EL (cell line): ENCODE measurements at regions not wholly inside any gene's neighbourhood (a gene's known extent, or its start where the extent isn't known, plus 50 kb on each side); places are given as distances from the start of the nearest gene placed in this dataset.
"Not testable (repeated sequence)": the region's sequence is repeated elsewhere in the genome, so short reads cannot be mapped to it uniquely, and the experiment has no call there.

Experiments used
- DNase-seq: peaks from one replicate; pipeline ENCODE4 v3.0.0-alpha.2; 2016

DNA sequence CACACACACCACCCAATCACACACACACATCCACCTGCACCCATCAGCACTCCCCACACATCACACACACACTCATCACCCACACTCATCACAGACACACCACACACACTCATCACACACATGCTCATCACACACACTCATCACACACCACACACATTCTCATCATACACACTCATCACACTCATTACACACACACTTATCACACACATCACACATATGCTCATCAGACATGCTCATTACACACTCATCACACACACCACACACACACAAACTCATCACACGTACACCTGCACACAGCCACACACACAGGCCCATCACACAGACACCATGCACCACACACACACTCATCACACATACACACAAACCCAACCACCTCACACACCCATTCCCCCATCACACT is 107.5 kb upstream of the C14orf180 start:
- no peak for DNase-seq

DNA sequence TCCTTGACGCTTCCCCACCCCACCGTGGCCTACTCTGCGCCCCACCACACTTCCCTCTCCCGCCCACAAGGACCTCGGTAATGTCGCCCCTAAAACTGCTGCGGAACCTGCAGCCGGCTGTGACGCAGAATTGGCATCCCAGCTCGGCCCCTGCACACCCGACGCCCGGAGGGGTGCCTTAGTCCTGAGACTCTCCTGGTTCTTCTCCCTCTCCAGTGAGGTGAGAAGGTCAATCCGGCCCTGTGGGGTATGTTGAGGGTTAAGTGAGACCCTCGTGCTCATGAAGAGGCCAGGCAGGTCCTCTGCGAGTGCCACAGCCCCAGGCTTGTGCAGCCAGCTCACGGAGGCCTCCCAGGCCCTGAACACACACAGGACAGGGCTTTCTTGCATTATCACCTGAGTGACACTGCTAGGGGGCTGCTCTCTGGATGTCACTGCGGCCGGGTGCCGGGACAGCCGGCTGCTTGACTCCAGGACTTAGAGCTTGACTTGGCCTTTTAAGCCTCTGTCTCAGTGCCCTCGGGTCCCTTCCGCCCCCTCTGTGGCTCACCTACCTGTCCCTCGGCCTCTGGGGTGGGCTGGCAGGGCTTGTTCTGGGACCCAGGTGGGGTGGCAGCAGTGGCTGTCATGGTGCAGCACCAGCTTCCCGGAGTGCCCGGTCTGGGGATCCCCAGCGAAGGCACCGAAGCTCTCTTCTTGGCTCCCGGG is 106.9 kb upstream of the C14orf180 start:
- DNase-seq: no peak

GRCh38 chr14:104473244-104473565 is 106.4 kb upstream of the C14orf180 start:
- DNase-seq: no peak

- no peak for DNase-seq
These were observed 105.7 kb upstream of the C14orf180 start for GRCh38 chr14:104473649-104474494.

DNA sequence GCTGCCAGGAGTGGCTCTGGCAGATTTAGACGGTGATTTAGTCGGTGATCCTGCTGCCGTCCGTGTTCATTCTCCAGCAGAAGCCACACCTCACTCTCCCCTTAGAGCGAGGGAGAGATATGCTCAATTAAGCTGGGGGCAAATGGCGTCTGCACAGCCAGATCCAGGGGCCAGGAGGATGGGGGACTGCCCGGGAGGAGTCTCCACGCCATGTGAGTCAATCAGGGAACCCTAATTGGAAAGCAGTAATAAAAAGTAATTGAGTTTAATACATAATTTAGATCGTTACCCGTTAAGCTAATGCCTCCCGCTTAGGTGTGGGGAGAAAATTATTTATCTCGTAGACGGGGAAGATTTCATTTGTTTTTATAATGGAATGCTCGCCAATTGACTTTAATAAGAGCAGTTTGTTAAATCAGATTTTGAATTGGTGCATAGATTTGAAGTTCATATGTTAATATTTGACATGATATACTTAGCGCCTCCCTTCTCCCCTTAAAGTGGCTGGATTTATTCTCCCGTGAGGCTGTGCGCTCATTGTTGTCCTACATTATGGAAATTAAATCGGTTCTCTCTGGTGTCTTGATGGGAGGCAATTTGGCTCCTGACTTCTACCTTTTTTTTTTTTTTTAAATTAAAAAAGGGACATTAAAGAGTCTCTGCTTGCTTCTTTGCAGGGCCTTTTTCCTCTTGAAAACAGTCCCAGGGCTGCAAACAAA is 104.9 kb upstream of the C14orf180 start:
- DNase-seq: no peak

DNA sequence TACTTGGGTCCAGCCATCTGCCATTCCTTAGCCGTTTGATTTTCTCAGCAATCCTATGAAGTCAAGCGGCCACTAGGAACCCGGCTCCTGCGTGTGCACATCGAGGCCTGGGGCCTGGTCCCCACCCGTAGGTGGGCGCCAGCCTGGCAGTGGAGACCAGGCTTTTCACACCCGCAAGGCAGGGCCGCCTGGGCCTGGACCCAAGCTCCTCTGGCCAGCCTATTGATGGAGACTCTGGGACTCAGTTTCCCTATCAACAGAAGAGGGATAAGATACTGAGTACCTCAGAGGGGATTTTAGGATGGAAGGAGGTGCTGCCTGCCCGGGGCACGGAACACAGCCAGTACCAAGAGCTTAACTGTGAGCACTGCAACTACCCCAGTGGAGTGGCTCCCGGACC is 104.3 kb upstream of the C14orf180 start:
- no peak for DNase-seq

- no peak for DNase-seq
These were observed 103.8 kb upstream of the C14orf180 start for GRCh38 chr14:104475802-104476201.

DNA sequence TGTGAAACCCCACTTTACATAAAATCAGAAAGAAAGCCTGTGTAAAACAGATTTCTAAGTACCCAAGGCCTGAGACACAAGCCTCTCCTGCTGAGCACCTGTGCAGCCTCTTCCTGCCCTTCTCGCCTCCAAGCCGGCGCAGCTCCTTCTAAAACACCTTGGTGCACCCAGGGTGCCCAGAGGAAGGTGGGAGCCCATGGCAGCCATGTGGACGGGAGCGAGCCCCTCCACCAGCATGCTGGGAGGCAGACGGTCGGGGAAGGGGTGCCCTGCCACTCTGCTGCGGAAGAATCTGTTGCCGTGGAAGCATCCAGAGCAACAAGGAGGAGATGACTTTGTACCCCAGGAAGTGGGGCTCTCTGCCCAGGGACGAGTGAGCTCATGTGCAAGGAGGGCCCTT is 103.1 kb upstream of the C14orf180 start:
- DNase-seq: no peak

DNA sequence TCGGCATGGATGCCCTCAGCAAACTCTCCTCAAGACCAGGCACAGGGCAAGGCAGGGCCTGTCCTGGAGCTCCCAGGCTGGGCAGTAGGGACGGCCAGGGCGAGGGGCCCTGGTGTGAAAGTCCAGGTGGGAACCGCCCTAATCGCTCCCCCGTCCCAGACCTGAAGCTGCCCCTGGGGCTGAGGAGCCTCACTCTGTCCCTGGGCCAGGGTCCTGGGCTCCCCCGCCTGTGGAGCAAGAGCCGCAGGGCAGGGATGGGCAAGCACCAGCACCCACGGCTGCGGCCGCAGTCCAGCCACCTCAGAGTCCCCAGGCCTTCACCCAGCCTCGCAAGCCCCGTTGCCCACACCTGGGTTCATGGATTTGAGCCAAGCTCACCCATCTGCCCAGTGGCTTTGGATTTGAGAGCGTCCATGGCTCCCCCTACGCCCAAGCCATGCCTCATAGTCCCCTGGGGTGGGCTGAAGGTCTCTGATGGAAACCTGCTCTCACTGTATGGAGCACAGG is 102.4 kb upstream of the C14orf180 start:
- DNase-seq: no peak

DNA sequence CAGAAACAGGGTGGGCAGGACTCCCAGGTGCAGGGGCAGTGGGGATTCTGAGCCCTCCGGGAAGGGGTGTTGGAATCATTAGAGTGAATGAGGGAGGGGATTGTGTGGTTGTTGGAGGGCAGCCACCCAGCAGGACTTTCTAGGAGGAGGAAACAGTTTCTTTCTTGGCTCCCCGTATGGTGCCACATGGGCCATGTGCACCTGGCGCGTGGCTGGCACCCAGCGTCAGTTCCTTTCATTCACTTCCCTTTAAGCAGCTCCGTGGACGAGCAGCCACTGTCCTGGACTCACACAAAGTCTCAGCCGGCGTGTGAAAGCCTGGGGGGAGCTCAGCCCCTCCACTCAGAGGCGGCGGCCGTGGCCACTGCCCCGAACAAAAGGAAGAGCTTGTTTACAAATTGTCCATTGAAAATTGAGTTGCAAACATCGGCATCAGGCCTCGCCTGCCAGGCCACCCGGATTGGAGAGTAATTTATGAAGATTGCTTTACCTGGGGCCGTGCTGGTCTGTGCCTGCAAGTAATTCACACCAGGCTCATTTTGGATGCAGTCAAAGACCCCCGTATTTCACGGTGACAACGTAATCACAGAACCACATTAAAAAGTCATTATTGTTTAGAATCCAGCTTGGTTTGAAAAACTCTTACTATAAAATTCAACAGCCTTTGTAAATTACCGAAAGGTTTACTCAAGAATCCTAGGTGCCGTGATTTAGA is 101.7 kb upstream of the C14orf180 start:
- DNase-seq: no peak

DNA sequence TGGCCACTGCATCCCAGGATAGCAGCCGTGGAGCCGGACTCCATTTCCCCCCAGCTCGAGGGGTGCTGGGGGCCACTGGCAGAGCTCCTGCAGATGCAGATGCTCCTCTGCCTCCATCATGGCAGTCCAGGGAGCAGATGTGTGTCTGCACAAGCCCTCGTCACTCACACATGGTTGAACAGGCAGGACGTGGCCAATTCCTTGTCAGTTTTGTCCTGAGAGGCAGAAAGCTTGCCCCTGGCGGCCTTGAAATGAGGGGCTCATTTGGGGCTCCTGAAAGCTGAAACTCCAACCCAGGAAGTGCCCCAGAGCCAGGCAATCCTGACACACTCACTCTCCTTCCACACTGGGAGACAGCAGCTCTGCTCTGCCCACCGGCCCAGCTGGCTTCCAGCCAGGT is 100.9 kb upstream of the C14orf180 start:
- DNase-seq: no peak

- DNase-seq: no peak
These were observed 99.7 kb upstream of the C14orf180 start for GRCh38 chr14:104479901-104480300.

- no peak for DNase-seq
These were observed 98.2 kb upstream of the C14orf180 start for GRCh38 chr14:104481323-104481722.

GRCh38 chr14:104482017-104482416 is 97.5 kb upstream of the C14orf180 start:
- not testable (repeated sequence) for DNase-seq

DNA sequence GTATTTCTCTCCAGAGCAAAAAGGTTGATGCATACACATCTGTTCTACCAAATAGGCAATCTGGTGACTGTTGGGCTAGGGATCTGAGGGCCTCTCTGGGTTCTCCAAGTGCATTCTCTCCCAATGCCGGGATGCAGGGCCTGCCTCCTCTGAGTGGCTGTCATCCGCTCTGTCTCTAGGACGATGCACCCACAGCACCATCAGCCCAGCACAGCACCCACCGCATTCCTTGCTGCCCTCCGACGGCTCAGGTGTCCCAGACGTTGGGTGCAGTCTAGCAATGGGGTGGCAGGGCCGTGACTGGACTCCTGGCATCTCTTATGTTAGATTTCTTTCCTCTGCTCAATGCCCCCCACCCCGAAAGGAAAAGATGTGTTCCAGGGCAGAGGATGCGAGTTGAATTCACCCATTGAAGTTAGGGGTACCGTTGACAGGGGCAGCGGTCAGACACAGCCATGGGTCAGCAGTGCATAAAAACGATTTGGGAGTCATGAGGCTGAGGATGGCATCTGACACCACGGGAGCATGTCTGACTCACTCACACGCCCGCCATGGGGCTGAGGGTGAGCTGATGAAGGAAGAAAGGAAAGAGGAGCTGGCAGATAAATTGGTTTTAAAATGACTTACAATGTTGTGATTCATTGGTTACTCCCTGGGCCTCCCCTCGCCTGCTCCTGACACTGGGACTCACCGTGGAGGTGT is 93.2 kb upstream of the C14orf180 start:
- no peak for DNase-seq

DNA sequence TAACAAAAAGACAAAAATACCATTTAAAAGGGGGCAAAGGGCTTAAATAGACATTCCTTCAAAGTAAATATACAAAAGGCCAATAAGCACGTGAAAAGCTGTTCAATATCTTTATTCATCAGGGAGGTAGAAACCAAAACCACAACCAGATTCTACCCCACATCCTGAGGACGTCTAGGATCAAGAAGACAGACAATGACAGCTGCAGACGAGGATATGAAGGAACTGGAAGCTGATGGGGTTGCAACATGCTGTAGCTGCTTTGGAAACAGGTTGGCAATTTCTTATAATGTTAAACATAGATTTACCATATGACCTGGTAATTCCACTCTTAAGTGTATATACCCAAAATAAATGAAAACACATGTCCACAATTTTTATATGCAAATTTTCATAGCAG is 85.1 kb upstream of the C14orf180 start:
- no peak for DNase-seq

DNA sequence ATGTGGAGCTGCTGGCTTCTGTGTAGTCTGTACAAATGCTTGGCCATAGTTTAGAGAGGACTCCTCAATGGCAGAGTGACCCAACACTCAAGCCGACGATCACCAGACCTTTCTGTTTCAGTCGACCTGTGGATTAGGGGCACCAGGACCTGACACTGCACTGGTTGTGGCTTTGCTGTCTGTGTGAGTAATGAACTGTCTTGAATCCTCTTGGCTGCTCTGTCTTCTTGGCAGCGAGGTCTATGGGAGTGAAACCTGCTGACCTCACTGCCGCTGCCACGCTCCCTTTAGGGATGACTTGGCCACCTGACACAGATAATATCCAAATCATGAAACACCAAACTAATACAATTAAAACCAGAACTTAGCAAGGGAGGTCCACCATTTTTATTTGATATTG is 83.5 kb upstream of the C14orf180 start:
- no peak for DNase-seq

- no peak for DNase-seq
These were observed 79.5 kb upstream of the C14orf180 start for GRCh38 chr14:104499784-104500760.

DNA sequence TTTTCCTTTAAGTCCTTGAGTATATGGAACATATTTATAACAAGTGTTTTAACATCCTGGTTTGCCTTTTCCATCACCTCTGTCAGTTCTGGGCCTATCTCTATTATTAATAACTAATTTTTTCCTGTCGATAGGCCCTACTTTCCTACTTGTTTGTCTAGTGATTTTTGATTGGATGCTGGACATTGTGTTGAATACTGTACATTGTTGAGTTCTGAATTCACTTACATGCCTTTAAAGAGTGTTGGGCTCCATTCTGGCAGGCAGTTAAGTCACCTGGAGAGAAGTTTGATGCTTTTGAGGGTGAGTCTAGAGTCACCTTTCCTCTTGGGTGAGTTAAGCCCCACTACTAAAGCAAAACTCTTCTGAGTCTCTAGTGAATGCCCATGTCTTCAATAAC is 77.5 kb upstream of the C14orf180 start:
- no peak for DNase-seq

GRCh38 chr14:104503691-104504090 is 75.9 kb upstream of the C14orf180 start:
- no peak for DNase-seq

DNA sequence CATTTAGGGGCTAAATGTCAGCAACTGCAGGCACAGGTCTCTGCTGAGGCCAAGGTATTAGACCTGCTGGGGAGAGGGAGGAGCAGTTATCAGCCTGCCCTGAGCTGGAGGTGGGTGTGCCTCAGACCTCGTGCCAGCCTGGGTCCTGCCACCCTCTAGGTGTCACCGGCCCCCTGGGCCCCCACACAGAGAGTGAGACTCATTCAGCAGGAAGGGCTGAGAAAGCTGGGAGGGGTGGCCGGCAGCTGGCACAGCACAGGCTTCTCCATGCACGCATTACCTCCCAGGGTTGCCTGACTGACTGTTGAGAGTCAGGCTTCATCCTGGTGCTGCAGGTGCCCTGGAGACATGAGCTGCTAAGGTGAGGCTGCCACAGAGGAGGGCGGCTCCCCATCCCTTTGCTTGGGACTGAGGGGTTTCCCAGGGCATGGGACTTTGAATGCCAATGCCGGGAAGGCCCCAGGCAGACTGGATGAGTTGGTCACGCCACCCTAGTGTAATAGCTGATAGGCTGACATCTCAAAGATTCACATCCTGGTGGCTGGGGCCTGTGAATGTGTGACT is 75.3 kb upstream of the C14orf180 start:
- no peak for DNase-seq
